ENCODE measurements at regions not wholly inside any gene's neighbourhood (a gene's known extent, or its start where the extent isn't known, plus 50 kb on each side); places are given as distances from the start of the nearest gene placed in this dataset.

DNA sequence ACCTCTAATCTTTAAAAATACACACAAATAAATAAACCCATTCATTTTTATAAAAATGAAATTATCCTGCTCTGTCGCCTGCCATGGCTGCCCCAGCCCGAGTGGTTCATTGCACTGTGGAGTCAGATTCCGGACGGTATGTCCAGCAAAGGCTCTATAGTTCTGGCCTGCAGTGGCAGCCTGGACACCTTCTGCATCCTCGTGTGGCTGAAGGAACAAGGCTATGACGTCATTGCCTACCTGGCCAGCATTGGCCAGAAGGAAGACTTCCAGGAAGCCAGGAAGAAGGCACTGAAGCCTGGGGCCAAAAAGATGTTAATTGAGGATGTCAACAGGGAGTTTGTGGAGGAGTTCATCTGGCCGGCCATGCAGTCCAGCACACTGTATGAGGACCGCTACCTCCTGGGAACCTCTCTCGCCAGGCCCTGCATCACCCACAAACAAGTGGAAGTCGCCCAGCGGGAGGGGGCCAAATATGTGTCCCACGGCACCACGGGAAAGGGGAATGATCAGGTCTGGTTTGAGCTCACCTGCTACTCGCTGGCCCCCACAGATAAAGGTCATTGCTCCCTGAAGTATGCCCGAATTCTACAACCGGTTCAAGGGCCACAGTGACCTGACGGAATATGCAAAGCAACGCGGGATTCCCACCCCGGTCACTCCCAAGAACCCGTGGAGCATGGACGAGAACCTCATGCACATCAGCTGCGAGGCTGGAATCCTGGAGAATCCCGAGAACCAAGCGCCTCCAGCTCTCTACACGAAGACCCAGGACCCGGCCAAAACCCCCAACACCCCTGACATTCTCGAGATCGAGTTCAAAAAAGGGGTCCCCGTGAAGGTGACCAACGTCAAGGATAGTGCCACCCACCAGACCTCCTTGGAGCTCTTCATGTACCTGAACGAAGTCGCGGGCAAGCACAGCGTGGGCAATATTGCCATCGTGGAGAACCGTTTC is 158.2 kb upstream of the GUCY1A2 start:
- POLR2A ChIA-PET = no interaction called here
- no TSS peak for BruUV-seq (replicated peaks)

More for the DNA sequence above, 158.2 kb upstream of the GUCY1A2 start:
- no peak for DNase-seq (ENCODE audit: low read depth, low spot score)
- H2AFZ ChIP-seq (ENCODE audit: low read depth, low read length, poor library complexity, severe bottlenecking) = no peak overlapping the region
- no peak overlapping the region for H3K4me2 ChIP-seq (ENCODE audit: low read length)
- H3K4me1 ChIP-seq (ENCODE audit: control insufficient read depth in 1 of 2, insufficient read depth in 2 of 2, low read length in 2 of 2) = no peaks in the 10 kb centered on the region
- H3K9me2 ChIP-seq (ENCODE audit: insufficient read depth) = no peaks in the 10 kb centered on the region
- H3K9me3 ChIP-seq (ENCODE audit: control insufficient read depth in 1 of 2, insufficient read depth in 1 of 2, low read depth in 1 of 2, low read length in 2 of 2) = no peaks in the 10 kb centered on the region
- no peaks in the 10 kb centered on the region for H3K79me2 ChIP-seq (ENCODE audit: insufficient read depth, low read length)
- RAD21 ChIA-PET (ENCODE audit: low non-redundant PET in 1 of 2, low total read pairs in 2 of 2, uncharacterized antibody in 2 of 2, unreplicated experiment in 2 of 2) = no interaction called here
- H3K9ac ChIP-seq (ENCODE audit: low read length) = no peak overlapping the region
- H3K27ac ChIP-seq (ENCODE audit: low read depth, low read length) = no peak overlapping the region
- no peaks in the 10 kb centered on the region for H4K20me1 ChIP-seq (ENCODE audit: insufficient read depth)
- H3K36me3 ChIP-seq (ENCODE audit: control insufficient read depth in 1 of 2, insufficient read depth in 2 of 2, low read length in 2 of 2) = no peaks in the 10 kb centered on the region
- TF ChIP-seq FOSL1 (IDR thresholded peaks at IDR 0.05; ENCODE audit: low read depth) (no peak), ATF3 (IDR thresholded peaks at IDR 0.05) (no peak), POLR2A (IDR thresholded peaks at IDR 0.05; ENCODE audit: borderline replicate concordance, extremely low read depth, insufficient read depth, insufficient read length) (no peak), CEBPB (IDR thresholded peaks at IDR 0.05; ENCODE audit: low read depth) (no peak), CTCF (IDR thresholded peaks at IDR 0.05 in 2 of 3, conservative IDR thresholded peaks at IDR 0.05 in 1 of 3; ENCODE audit: borderline replicate concordance in 1 of 3, insufficient read depth in 1 of 3, low read depth in 2 of 3, low read length in 2 of 3) (no peak), RAD21 (IDR thresholded peaks at IDR 0.05; ENCODE audit: low read depth) (no peak), SIN3A (IDR thresholded peaks at IDR 0.05; ENCODE audit: low read depth) (no peak), ZNF274 (IDR thresholded peaks at IDR 0.05; ENCODE audit: low read depth, low read length) (no peak), SRF (IDR thresholded peaks at IDR 0.05; ENCODE audit: low read depth) (no peak), ELF1 (IDR thresholded peaks at IDR 0.05; ENCODE audit: borderline replicate concordance, low read depth) (no peak), SP1 (IDR thresholded peaks at IDR 0.05; ENCODE audit: low read depth) (no peak), EZH2phosphoT487 (IDR thresholded peaks at IDR 0.05; ENCODE audit: borderline replicate concordance) (no peak), JUND (IDR thresholded peaks at IDR 0.05) (no peak), YY1 (IDR thresholded peaks at IDR 0.05; ENCODE audit: extremely low read depth, insufficient replicate concordance, low read depth, low read length) (no peak), ZFX (IDR thresholded peaks at IDR 0.05) (no peak), POLR2AphosphoS5 (IDR thresholded peaks at IDR 0.05; ENCODE audit: low read depth, low read length) (no peak)
- H3K4me3 ChIP-seq (replicated peaks in 1 of 2; ENCODE audit: low read depth in 1 of 2, low read length in 2 of 2) = no peak overlapping the region
- no peaks in the 10 kb centered on the region for H3K27me3 ChIP-seq (ENCODE audit: insufficient read depth, low read length)
- ATAC-seq = no peak
- CTCF ChIA-PET = no interaction called here
- intact Hi-C loops (cut with micrococcal nuclease) = no loop called here
